ENCODE measurements at regions not wholly inside any gene's neighbourhood (a gene's known extent, or its start where the extent isn't known, plus 50 kb on each side); places are given as distances from the start of the nearest gene placed in this dataset.

DNA sequence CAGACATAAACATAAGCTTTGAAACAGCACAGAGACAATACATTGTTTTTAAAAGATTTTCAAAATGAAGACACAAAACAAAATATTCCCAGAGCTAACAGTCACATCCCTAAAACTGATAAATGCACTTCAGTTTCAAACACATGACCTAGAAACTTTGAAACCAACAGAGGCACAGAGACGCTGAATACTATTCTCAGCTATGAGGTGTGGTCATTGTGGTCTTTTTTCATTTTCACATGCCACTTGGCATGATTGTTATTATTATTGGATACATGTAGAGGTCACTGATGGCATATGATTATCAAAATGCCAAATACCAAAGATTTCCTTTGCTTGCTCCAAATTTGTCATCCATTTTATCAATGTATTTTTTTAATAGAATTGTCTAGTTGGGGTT lies 306.9 kb downstream of the QKI start:
- Histone ChIP-seq H3K4me1 (no peaks in the 10 kb centered on the region), H3K4me3 (no peak overlapping the region), H3K27me3 (no peaks in the 10 kb centered on the region), H3K9me3 (no peaks in the 10 kb centered on the region), H3K36me3 (no peaks in the 10 kb centered on the region), H3K27ac (no peak overlapping the region)
- no peak for TF ChIP-seq POLR2AphosphoS5 (IDR thresholded peaks at IDR 0.05; ENCODE audit: insufficient read depth in 1 of 2, low read depth in 1 of 2)
- TF ChIP-seq POLR2A (IDR thresholded peaks at IDR 0.05) = no peak
- TF ChIP-seq, protein P1, sequence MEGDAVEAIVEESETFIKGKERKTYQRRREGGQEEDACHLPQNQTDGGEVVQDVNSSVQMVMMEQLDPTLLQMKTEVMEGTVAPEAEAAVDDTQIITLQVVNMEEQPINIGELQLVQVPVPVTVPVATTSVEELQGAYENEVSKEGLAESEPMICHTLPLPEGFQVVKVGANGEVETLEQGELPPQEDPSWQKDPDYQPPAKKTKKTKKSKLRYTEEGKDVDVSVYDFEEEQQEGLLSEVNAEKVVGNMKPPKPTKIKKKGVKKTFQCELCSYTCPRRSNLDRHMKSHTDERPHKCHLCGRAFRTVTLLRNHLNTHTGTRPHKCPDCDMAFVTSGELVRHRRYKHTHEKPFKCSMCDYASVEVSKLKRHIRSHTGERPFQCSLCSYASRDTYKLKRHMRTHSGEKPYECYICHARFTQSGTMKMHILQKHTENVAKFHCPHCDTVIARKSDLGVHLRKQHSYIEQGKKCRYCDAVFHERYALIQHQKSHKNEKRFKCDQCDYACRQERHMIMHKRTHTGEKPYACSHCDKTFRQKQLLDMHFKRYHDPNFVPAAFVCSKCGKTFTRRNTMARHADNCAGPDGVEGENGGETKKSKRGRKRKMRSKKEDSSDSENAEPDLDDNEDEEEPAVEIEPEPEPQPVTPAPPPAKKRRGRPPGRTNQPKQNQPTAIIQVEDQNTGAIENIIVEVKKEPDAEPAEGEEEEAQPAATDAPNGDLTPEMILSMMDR (IDR thresholded peaks at IDR 0.05) = no peak
- DNase-seq (ENCODE audit: extremely low spot score in 2 of 2) = no peak
- intact Hi-C loops (cut with DNase I) = no loop called here

DNA sequence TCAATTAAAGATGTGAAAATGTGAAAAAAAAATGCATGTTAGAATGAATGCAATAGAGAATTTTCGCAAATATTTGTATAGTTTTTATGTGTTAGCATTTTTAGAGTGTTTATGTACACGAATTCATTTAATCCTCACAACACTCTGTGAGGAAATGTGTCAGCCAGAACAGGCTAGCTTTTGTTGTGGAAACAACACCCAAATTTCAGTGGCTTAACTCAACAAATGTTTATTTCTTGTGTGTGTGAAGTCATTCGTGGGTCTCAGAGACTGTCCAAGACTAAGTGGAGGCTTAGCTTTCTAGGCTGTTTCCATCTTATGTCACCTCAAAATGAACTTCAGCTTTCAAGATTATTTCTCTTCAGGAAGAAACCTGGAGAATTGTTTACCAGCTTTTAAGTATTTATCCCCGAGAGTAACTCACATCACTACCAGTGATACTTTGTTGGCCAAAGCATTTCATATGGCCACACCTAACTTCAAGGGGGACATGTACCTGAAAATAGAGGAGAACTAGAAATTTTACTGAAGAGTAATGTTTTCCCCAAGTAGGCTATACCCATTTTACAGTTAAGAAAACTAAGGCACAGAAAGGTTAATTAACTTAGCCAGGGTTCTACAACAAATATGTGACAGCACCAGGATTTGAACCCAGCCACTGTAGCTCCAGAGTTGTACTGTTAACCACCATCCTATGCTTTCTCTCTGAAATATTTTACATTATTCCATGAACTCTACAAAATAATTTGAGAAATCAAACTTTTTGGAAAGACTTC lies 306.1 kb downstream of the QKI start:
- intact Hi-C loops (cut with DNase I) = no loop called here
- no peaks in the 10 kb centered on the region for H3K9me3 ChIP-seq
- no peaks in the 10 kb centered on the region for H3K36me3 ChIP-seq
- no peak overlapping the region for H3K27ac ChIP-seq
- DNase-seq (ENCODE audit: extremely low spot score in 2 of 2) = no peak
- H3K4me1 ChIP-seq = no peaks in the 10 kb centered on the region
- TF ChIP-seq, protein P1 (IDR thresholded peaks at IDR 0.05) = no peak
- no peak for TF ChIP-seq POLR2A (IDR thresholded peaks at IDR 0.05)
- TF ChIP-seq POLR2AphosphoS5 (IDR thresholded peaks at IDR 0.05; ENCODE audit: insufficient read depth in 1 of 2, low read depth in 1 of 2) = no peak
- no peak overlapping the region for H3K4me3 ChIP-seq
- H3K27me3 ChIP-seq = no peaks in the 10 kb centered on the region

DNA sequence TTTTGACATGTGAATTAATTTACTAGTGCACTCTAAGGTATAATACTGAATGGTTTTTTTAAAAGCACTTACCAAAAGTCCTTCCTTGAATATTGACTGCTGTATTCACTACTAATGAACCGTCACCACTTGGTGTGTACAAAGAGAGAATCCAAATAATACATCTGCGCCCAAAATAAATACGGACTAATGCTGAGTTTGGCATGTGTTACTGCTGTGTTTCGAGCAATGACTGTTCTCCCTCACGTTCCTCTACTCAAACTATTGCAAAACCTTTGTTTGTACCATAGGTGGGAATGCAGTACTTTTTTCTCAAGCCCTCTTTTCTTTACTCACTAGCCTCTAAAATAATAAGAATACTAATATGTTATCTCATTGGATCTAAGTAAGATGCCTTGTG lies 305.5 kb downstream of the QKI start:
- TF ChIP-seq, protein P1 (IDR thresholded peaks at IDR 0.05) = no peak
- TF ChIP-seq POLR2A (IDR thresholded peaks at IDR 0.05) = no peak
- TF ChIP-seq POLR2AphosphoS5 (IDR thresholded peaks at IDR 0.05; ENCODE audit: insufficient read depth in 1 of 2, low read depth in 1 of 2) = no peak
- intact Hi-C loops (cut with DNase I) = no loop called here
- DNase-seq (ENCODE audit: extremely low spot score in 2 of 2) = no peak

DNA sequence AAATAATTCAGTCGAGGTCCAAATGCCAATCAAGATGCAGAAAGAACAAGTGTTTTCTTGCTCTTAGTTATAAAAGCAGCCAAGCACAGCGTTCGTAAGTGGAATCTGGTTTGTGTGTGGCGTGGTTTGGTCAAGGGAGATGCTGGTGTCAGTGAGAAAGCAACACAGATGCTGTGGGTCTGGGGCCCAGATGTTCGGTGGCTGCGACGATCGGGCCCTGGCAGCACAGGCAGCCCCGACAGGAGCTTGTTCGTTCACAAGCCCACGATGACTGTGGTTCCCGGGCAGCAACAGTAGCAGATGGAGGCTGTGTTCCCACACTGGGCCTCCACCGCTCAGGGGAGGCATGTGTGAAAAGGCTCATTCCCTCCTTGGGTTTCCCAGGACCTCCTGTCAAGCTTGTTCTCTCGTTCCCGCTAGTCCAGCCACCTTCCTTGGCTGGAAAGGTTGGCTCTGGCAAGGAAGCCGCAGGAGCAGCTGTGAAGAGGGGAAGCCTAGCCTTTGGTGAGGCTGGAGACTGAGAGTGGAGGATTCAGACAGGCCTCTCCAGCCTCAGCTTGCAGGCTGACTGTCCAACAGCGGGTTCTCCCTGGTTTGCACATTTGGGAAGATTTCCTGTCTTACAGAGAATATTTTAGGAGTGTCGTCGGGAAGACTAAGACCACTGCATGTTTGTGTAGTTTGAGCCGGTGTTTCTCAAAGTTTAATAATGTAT lies 304.7 kb downstream of the QKI start:
- TF ChIP-seq POLR2AphosphoS5 (IDR thresholded peaks at IDR 0.05; ENCODE audit: insufficient read depth in 1 of 2, low read depth in 1 of 2) (no peak), POLR2A (IDR thresholded peaks at IDR 0.05) (no peak)
- TF ChIP-seq, protein P1 (IDR thresholded peaks at IDR 0.05) = no peak
- Histone ChIP-seq H3K36me3 (no peaks in the 10 kb centered on the region), H3K4me3 (no peak overlapping the region), H3K4me1 (no peaks in the 10 kb centered on the region), H3K9me3 (no peaks in the 10 kb centered on the region), H3K27ac (no peak overlapping the region), H3K27me3 (no peaks in the 10 kb centered on the region)
- intact Hi-C loops (cut with DNase I) = no loop called here
- no peak for DNase-seq (ENCODE audit: extremely low spot score in 2 of 2)

More for the DNA sequence above, 305.5 kb downstream of the QKI start:
- Histone ChIP-seq H3K27ac (no peak overlapping the region), H3K4me1 (no peaks in the 10 kb centered on the region), H3K36me3 (no peaks in the 10 kb centered on the region), H3K4me3 (no peak overlapping the region), H3K9me3 (no peaks in the 10 kb centered on the region), H3K27me3 (no peaks in the 10 kb centered on the region)

DNA sequence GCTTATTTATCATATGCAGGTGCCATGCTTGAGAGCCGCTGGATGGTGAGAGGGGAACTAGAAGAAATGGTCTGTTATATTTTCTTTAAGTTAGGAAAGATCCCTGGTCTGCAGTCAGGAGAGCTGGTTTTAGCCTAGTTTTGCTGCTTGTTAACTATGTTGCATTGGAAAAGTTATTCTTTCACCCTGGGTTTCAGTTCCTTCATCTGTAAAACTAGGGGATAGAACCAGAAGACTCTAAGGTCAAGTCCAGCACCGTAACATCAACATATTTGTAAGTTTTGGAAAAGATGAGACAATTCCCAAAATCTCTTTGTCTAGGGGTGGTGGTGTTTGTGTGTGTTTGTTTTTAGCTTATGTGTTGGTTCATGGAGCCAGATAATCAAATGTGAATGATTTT lies 304.0 kb downstream of the QKI start:
- Histone ChIP-seq H3K27ac (no peak overlapping the region), H3K9me3 (no peaks in the 10 kb centered on the region), H3K27me3 (no peaks in the 10 kb centered on the region), H3K36me3 (no peaks in the 10 kb centered on the region), H3K4me1 (no peaks in the 10 kb centered on the region), H3K4me3 (no peak overlapping the region)
- intact Hi-C loops (cut with DNase I) = no loop called here
- DNase-seq (ENCODE audit: extremely low spot score in 2 of 2) = no peak
- TF ChIP-seq POLR2AphosphoS5 (IDR thresholded peaks at IDR 0.05; ENCODE audit: insufficient read depth in 1 of 2, low read depth in 1 of 2) (no peak), POLR2A (IDR thresholded peaks at IDR 0.05) (no peak)
- TF ChIP-seq, protein P1 (IDR thresholded peaks at IDR 0.05) = no peak
